Astrocyte (in vitro differentiated cells and primary cell): ENCODE measurements at regions not wholly inside any gene's neighbourhood (a gene's known extent, or its start where the extent isn't known, plus 50 kb on each side); places are given as distances from the start of the nearest gene placed in this dataset.

Experiments
- DNase-seq: peaks from one replicate; pipeline ENCODE4 v3.0.0-alpha.2; 2010; ENCODE audit warnings: low read depth
- FAIRE-seq: peaks from 2 replicates; lab custom pipeline; 2011; peaks lifted over from hg19 to GRCh38; lab: Jason Lieb, UNC
- H2AFZ ChIP-seq: 2 replicates; pipeline ENCODE4 v1.6.0; 2012; ENCODE audit warnings: low read depth, low read length, inconsistent platforms
- H3K27ac ChIP-seq: 2 replicates; pipeline ENCODE4 v1.5.1; 2011; ENCODE audit warnings: low read depth, low read length, inconsistent platforms
- H3K27me3 ChIP-seq: 2 replicates; pipeline ENCODE4 v1.6.0; 2011; ENCODE audit warnings: low read length, inconsistent platforms; ENCODE audit not compliant: insufficient read depth
- H3K36me3 ChIP-seq: 2 replicates; pipeline ENCODE4 v1.5.1; 2011; ENCODE audit warnings: low read length, inconsistent platforms; ENCODE audit not compliant: insufficient read depth
- H3K4me1 ChIP-seq: 2 replicates; pipeline ENCODE4 v1.5.1; 2011; ENCODE audit warnings: low read length, inconsistent platforms; ENCODE audit not compliant: insufficient read depth
- H3K4me2 ChIP-seq: 2 replicates; pipeline ENCODE4 v1.6.0; 2012; ENCODE audit warnings: low read length, inconsistent platforms
- H3K4me3 ChIP-seq: 2 replicates; pipeline ENCODE4 v1.5.1; 2011; ENCODE audit warnings: low read depth, mild to moderate bottlenecking, low read length, inconsistent platforms; ENCODE audit not compliant: insufficient read depth
- H3K79me2 ChIP-seq: 2 replicates; pipeline ENCODE4 v1.6.0; 2012; ENCODE audit warnings: mild to moderate bottlenecking, low read length, inconsistent platforms; ENCODE audit not compliant: insufficient read depth
- H3K9ac ChIP-seq: 2 replicates; pipeline ENCODE4 v1.6.0; 2012; ENCODE audit warnings: mild to moderate bottlenecking, low read length, inconsistent platforms
- H3K9me3 ChIP-seq: 2 replicates; pipeline ENCODE4 v1.5.1; 2012; ENCODE audit warnings: low read depth, mild to moderate bottlenecking, low read length, inconsistent platforms; ENCODE audit not compliant: insufficient read depth
- H4K20me1 ChIP-seq: 2 replicates; pipeline ENCODE4 v1.6.0; 2012; ENCODE audit warnings: low read length, inconsistent platforms; ENCODE audit not compliant: insufficient read depth
- H3K27ac Mint-ChIP-seq: one replicate; pipeline ENCODE4 v1.8.0; 2021; ENCODE audit warnings: mild to moderate bottlenecking, mixed read lengths; ENCODE audit not compliant: unreplicated experiment
- H3K27me3 Mint-ChIP-seq: one replicate; pipeline ENCODE4 v1.8.0; 2021; ENCODE audit warnings: low read depth, mixed read lengths; ENCODE audit not compliant: unreplicated experiment
- H3K36me3 Mint-ChIP-seq: one replicate; pipeline ENCODE4 v1.8.0; 2021; ENCODE audit warnings: low read depth, mixed read lengths; ENCODE audit not compliant: unreplicated experiment
- H3K4me1 Mint-ChIP-seq: one replicate; pipeline ENCODE4 v1.8.0; 2021; ENCODE audit warnings: low read depth, mixed read lengths; ENCODE audit not compliant: unreplicated experiment
- H3K4me3 Mint-ChIP-seq: one replicate; pipeline ENCODE4 v1.8.0; 2021; ENCODE audit warnings: mild to moderate bottlenecking, moderate library complexity, mixed read lengths; ENCODE audit not compliant: unreplicated experiment
- H3K9me3 Mint-ChIP-seq: one replicate; pipeline ENCODE4 v1.8.0; 2021; ENCODE audit warnings: mild to moderate bottlenecking, mixed read lengths; ENCODE audit not compliant: unreplicated experiment
- CTCF ChIP-seq: IDR thresholded peaks from 2 replicates; pipeline ENCODE4 v1.5.1; 2011; ENCODE audit warnings: low read depth, mild to moderate bottlenecking, inconsistent platforms, low read length, moderate library complexity; ENCODE audit not compliant: insufficient read depth
- EZH2 ChIP-seq: IDR thresholded peaks from 2 replicates; pipeline ENCODE4 v1.6.1; 2012; ENCODE audit warnings: mild to moderate bottlenecking, low read length, inconsistent platforms; ENCODE audit not compliant: insufficient read depth

DNA sequence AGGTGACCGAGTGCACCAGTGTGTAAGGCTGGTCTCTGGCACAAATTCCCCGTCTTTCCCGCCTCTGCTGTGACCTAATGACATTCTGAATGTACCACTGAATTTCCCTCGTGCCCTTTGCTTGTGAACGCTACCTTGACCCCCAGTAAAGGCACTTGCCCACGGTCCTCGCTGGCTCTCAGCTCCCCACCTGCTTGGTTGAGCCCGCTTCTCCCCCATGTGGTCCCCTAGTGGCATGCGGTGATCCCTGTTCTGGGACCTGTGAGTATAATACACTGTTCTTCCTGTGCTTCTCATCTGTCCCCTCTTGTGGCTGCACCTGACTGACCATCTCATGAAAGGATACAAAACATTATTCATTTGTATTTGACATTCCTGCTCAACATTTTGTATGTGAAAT is 495.7 kb downstream of the INHBA start:
- no peaks in the 10 kb centered on the region for H3K9me3 Mint-ChIP-seq
- TF ChIP-seq CTCF (no peak), EZH2 (no peak)
- no peak overlapping the region for H3K4me2 ChIP-seq
- H2AFZ ChIP-seq, result no peak overlapping the region
- H3K27ac ChIP-seq, result no peak overlapping the region
- no peak overlapping the region for H3K4me3 ChIP-seq
- DNase-seq (no peak), FAIRE-seq (no peak)
- H3K4me3 Mint-ChIP-seq, result no peak overlapping the region
- no peaks in the 10 kb centered on the region for H3K27me3 Mint-ChIP-seq
- H3K79me2 ChIP-seq, result no peaks in the 10 kb centered on the region
- no peaks in the 10 kb centered on the region for H3K4me1 Mint-ChIP-seq
- H3K36me3 Mint-ChIP-seq, result no peaks in the 10 kb centered on the region
- no peak overlapping the region for H3K9ac ChIP-seq
- no peaks in the 10 kb centered on the region for H3K36me3 ChIP-seq
- no peak overlapping the region for H3K27ac Mint-ChIP-seq
- no peaks in the 10 kb centered on the region for H3K9me3 ChIP-seq
- H4K20me1 ChIP-seq, result no peaks in the 10 kb centered on the region
- H3K27me3 ChIP-seq, result no peaks in the 10 kb centered on the region
- no peaks in the 10 kb centered on the region for H3K4me1 ChIP-seq

DNA sequence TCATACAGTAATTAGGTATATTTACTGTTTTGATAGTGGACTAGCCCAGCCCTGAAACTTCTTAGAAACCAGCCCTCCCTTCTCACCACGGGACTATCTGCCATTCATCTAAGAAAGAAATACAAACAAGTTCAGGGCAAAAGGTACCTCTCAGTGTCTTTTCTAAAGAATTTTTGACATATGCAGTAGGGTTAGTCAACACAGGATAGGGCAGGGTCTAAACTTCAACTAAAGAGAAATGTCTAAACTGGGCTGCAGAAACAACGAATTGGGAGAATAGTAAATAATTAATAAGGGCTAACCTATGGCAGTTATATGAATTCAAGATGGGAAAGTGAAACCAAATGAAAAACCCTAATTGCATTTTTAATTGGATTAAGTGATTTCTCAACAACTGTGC is 496.6 kb downstream of the INHBA start:
- Histone ChIP-seq H4K20me1 (no peaks in the 10 kb centered on the region), H3K4me1 (no peaks in the 10 kb centered on the region), H3K9ac (no peak overlapping the region), H3K27me3 (no peaks in the 10 kb centered on the region), H3K4me3 (no peak overlapping the region), H3K36me3 (no peaks in the 10 kb centered on the region), H3K4me2 (no peak overlapping the region), H3K9me3 (no peaks in the 10 kb centered on the region), H2AFZ (no peak overlapping the region), H3K79me2 (no peaks in the 10 kb centered on the region), H3K27ac (no peak overlapping the region)
- no peaks in the 10 kb centered on the region for H3K9me3 Mint-ChIP-seq
- H3K27ac Mint-ChIP-seq, result no peak overlapping the region
- no peaks in the 10 kb centered on the region for H3K4me1 Mint-ChIP-seq
- no peak overlapping the region for H3K4me3 Mint-ChIP-seq
- no peaks in the 10 kb centered on the region for H3K36me3 Mint-ChIP-seq
- no peaks in the 10 kb centered on the region for H3K27me3 Mint-ChIP-seq
- TF ChIP-seq CTCF, result no peak
- no peak for TF ChIP-seq EZH2
- DNase-seq (no peak), FAIRE-seq (no peak)

- Histone ChIP-seq H4K20me1 (no peaks in the 10 kb centered on the region), H3K79me2 (no peaks in the 10 kb centered on the region), H3K4me3 (no peak overlapping the region), H3K4me2 (no peak overlapping the region), H3K9ac (no peak overlapping the region), H3K4me1 (no peaks in the 10 kb centered on the region), H3K9me3 (no peaks in the 10 kb centered on the region), H3K36me3 (no peaks in the 10 kb centered on the region), H3K27ac (no peak overlapping the region), H2AFZ (no peak overlapping the region), H3K27me3 (no peaks in the 10 kb centered on the region)
- Mint-ChIP-seq H3K4me1 (no peaks in the 10 kb centered on the region), H3K27me3 (no peaks in the 10 kb centered on the region), H3K9me3 (no peaks in the 10 kb centered on the region), H3K27ac (no peak overlapping the region), H3K36me3 (no peaks in the 10 kb centered on the region), H3K4me3 (no peak overlapping the region)
- DNase-seq, result no peak
- TF ChIP-seq CTCF (no peak), EZH2 (no peak)
- FAIRE-seq, result no peak
These were observed 497.3 kb downstream of the INHBA start for GRCh38 chr7:41205600-41205999.
